ENCODE measurements at regions not wholly inside any gene's neighbourhood (a gene's known extent, or its start where the extent isn't known, plus 50 kb on each side); places are given as distances from the start of the nearest gene placed in this dataset.

GRCh38 chr2:10238396-10238795 lies 64.3 kb upstream of the HPCAL1 start:
- H3K9me3 ChIP-seq = no peaks in the 10 kb centered on the region
- no peak overlapping the region for H3K4me3 ChIP-seq
- ATAC-seq (no peak), DNase-seq (no peak)
- WGBS (ENCODE audit: insufficient coverage, low coverage, low lambda C conversion rate, missing lambda C conversion rate) = no CpG with 5 or more reads among the region's 7 CpGs
- no peaks in the 10 kb centered on the region for H3K4me1 ChIP-seq
- no peak for TF ChIP-seq POLR2A (IDR thresholded peaks at IDR 0.05)
- no peak for TF ChIP-seq CTCF (IDR thresholded peaks at IDR 0.05)
- intact Hi-C loops (cut with DNase I) = no loop called here
- no peak overlapping the region for H3K27ac ChIP-seq
- no peaks in the 10 kb centered on the region for H3K27me3 ChIP-seq
- no peaks in the 10 kb centered on the region for H3K36me3 ChIP-seq

- WGBS (ENCODE audit: insufficient coverage, low coverage, low lambda C conversion rate, missing lambda C conversion rate) = 60% methylated on average over 1 of the region's 13 CpGs
- TF ChIP-seq CTCF (IDR thresholded peaks at IDR 0.05) = no peak
- no peak for TF ChIP-seq POLR2A (IDR thresholded peaks at IDR 0.05)
- intact Hi-C loops (cut with DNase I) = no loop called here
Measured at GRCh38 chr2:10238991-10239485, 63.7 kb upstream of the HPCAL1 start.

GRCh38 chr2:10239561-10239967 lies 63.1 kb upstream of the HPCAL1 start:
- H3K4me1 ChIP-seq = no peaks in the 10 kb centered on the region
- intact Hi-C loops (cut with DNase I) = no loop called here
- WGBS (ENCODE audit: insufficient coverage, low coverage, low lambda C conversion rate, missing lambda C conversion rate) = 82% methylated on average over 4 of the region's 14 CpGs
- ATAC-seq (no peak), DNase-seq (peak in 1 of 3 donors; percentile 36)
- no peak for TF ChIP-seq POLR2A (IDR thresholded peaks at IDR 0.05)
- TF ChIP-seq CTCF (IDR thresholded peaks at IDR 0.05) = no peak
- H3K9me3 ChIP-seq = no peaks in the 10 kb centered on the region
- H3K27ac ChIP-seq = no peak overlapping the region
- H3K27me3 ChIP-seq = no peaks in the 10 kb centered on the region
- no peaks in the 10 kb centered on the region for H3K36me3 ChIP-seq
- no peak overlapping the region for H3K4me3 ChIP-seq

More at GRCh38 chr2:10238991-10239485, 63.7 kb upstream of the HPCAL1 start:
- Histone ChIP-seq H3K4me1 (no peaks in the 10 kb centered on the region), H3K36me3 (no peaks in the 10 kb centered on the region), H3K9me3 (no peaks in the 10 kb centered on the region), H3K4me3 (no peak overlapping the region), H3K27ac (no peak overlapping the region), H3K27me3 (no peaks in the 10 kb centered on the region)
- DNase-seq (peak in 2 of 3 donors; percentile 37 to 42), ATAC-seq (no peak)

- no peaks in the 10 kb centered on the region for H3K9me3 ChIP-seq
- H3K4me3 ChIP-seq = no peak overlapping the region
- 90% methylated on average over 2 of the region's 18 CpGs for WGBS (ENCODE audit: insufficient coverage, low coverage, low lambda C conversion rate, missing lambda C conversion rate)
- TF ChIP-seq CTCF (IDR thresholded peaks at IDR 0.05) (no peak), POLR2A (IDR thresholded peaks at IDR 0.05) (no peak)
- ATAC-seq (no peak), DNase-seq (peak in 2 of 3 donors; percentile 35 to 49)
- H3K27ac ChIP-seq = no peak overlapping the region
- intact Hi-C loops (cut with DNase I) = no loop called here
- no peaks in the 10 kb centered on the region for H3K36me3 ChIP-seq
- H3K4me1 ChIP-seq = no peaks in the 10 kb centered on the region
- H3K27me3 ChIP-seq = no peaks in the 10 kb centered on the region
Measured at GRCh38 chr2:10240161-10240681, 62.5 kb upstream of the HPCAL1 start.

Data from right lobe of liver (tissue), 6 donors.